Lung (tissue), 11 donors: ENCODE measurements at regions not wholly inside any gene's neighbourhood (a gene's known extent, or its start where the extent isn't known, plus 50 kb on each side); places are given as distances from the start of the nearest gene placed in this dataset.
A peak's percentile ranks its signal among the peaks of the same experiment; 100 is the strongest.

ENCODE experiments used
- ATAC-seq: fragments of 200-7000 bp; cut with Tn5 transposase; one replicate; pipeline ENCODE4 v1.9.1; 2020; ENCODE audit warnings: moderate number of reproducible peaks; ENCODE audit not compliant: insufficient read depth, low FRiP score
- DNase-seq, 3 donors: peaks; one replicate each; pipeline ENCODE4 v3.0.0-alpha.2; 2013 to 2017
- H3K27ac ChIP-seq, 2 donors: one replicate each; pipeline ENCODE4 v1.5.1; 2013; ENCODE audit warnings: mild to moderate bottlenecking in 2 of 2, moderate library complexity in 2 of 2, control low read depth in 1 of 2, inconsistent platforms in 1 of 2, low read depth in 1 of 2, low read length in 1 of 2
- H3K27me3 ChIP-seq, 3 donors: one replicate each; pipeline ENCODE4 v1.5.1; 2013; ENCODE audit warnings: low read length in 2 of 3; ENCODE audit not compliant: control insufficient read depth in 3 of 3, insufficient read depth in 3 of 3
- H3K36me3 ChIP-seq, 4 donors: one replicate each; pipeline ENCODE4 v1.5.1; 2013; ENCODE audit warnings: low read length in 4 of 4, mild to moderate bottlenecking in 1 of 4, moderate library complexity in 1 of 4; ENCODE audit not compliant: control insufficient read depth in 4 of 4, insufficient read depth in 4 of 4
- H3K4me1 ChIP-seq, 5 donors: one replicate each; pipeline ENCODE4 v1.5.1; 2013; ENCODE audit warnings: low read length in 5 of 5, mild to moderate bottlenecking in 2 of 5, moderate library complexity in 1 of 5; ENCODE audit not compliant: control insufficient read depth in 5 of 5, insufficient read depth in 5 of 5
- H3K4me3 ChIP-seq: one replicate; pipeline ENCODE4 v1.5.1; 2013; ENCODE audit warnings: mild to moderate bottlenecking, control low read depth, moderate library complexity
- H3K9ac ChIP-seq, 2 donors: one replicate each; pipeline ENCODE4 v1.5.1; 2013; ENCODE audit warnings: low read length in 2 of 2, control low read depth in 1 of 2; ENCODE audit not compliant: insufficient read depth in 1 of 2
- H3K9me3 ChIP-seq, 4 donors: one replicate each; pipeline ENCODE4 v1.5.1; 2013; ENCODE audit warnings: low read length in 3 of 4, mild to moderate bottlenecking in 1 of 4, moderate library complexity in 1 of 4; ENCODE audit not compliant: control insufficient read depth in 4 of 4, insufficient read depth in 3 of 4
- CTCF ChIP-seq: IDR thresholded peaks from 2 replicates; pipeline ENCODE4 v1.5.1; 2012; ENCODE audit warnings: mild to moderate bottlenecking; ENCODE audit errors: control extremely low read depth, extremely low read depth
- WGBS, 2 donors: extraction: QIAGEN DNeasy Blood & Tissue Kit; methylation state at CpG; one replicate each; pipeline ENCODE4 v1.1.7; 2013; 5-methylcytosine and 5-hydroxymethylcytosine counted together
- donor health status: control.
- donor health status: control.
- donor health status: Bipolar disorder and iron deficiency.
- donor health status: healthy.
- donor health status: DM: yes; HTN: yes; CAD: no.

GRCh38 chr3:167054926-167055325 lies 325.2 kb downstream of the ZBBX start:
- ATAC-seq (no peak), DNase-seq (peak; percentile 37 to 59 (median 47))
- Histone ChIP-seq H3K36me3 (no peaks in the 10 kb centered on the region), H3K27ac (no peak overlapping the region), H3K9me3 (peaks cover 0 to 2% (median 0%) of the 10 kb centered on the region in 4 donors), H3K9ac (no peak overlapping the region), H3K4me3 (no peak overlapping the region), H3K27me3 (no peaks in the 10 kb centered on the region), H3K4me1 (peaks cover 0 to 16% (median 0%) of the 10 kb centered on the region in 5 donors)
- 49 to 72% methylated on average over 2 of the region's 2 CpGs for WGBS, 2 donors
- TF ChIP-seq CTCF = no peak

GRCh38 chr3:167051421-167051820 lies 328.7 kb downstream of the ZBBX start:
- ATAC-seq (no peak), DNase-seq (no peak)
- Histone ChIP-seq H3K9me3 (no peaks in the 10 kb centered on the region), H3K27ac (no peak overlapping the region), H3K4me3 (no peak overlapping the region), H3K36me3 (no peaks in the 10 kb centered on the region), H3K9ac (no peak overlapping the region), H3K4me1 (peaks cover 0 to 16% (median 0%) of the 10 kb centered on the region in 5 donors), H3K27me3 (no peaks in the 10 kb centered on the region)
- no peak for TF ChIP-seq CTCF
- 76 to 84% methylated on average over 4 of the region's 4 CpGs for WGBS, 2 donors

- no peak overlapping the region for H3K9ac ChIP-seq
- no peaks in the 10 kb centered on the region for H3K27me3 ChIP-seq
- peaks cover 0 to 9% (median 0%) of the 10 kb centered on the region in 5 donors for H3K4me1 ChIP-seq
- H3K4me3 ChIP-seq = no peak overlapping the region
- H3K36me3 ChIP-seq = no peaks in the 10 kb centered on the region
- ATAC-seq = no peak
- WGBS, 2 donors = 51 to 61% methylated on average over 2 of the region's 2 CpGs
- no peak for TF ChIP-seq CTCF
- H3K27ac ChIP-seq = no peak overlapping the region
- H3K9me3 ChIP-seq = no peaks in the 10 kb centered on the region
- DNase-seq = no peak
These were observed 346.2 kb downstream of the ZBBX start for GRCh38 chr3:167033866-167034265.

- no peak overlapping the region for H3K9ac ChIP-seq
- peak; percentile 23 to 89 (median 81) for DNase-seq
- peaks cover 0 to 9% (median 0%) of the 10 kb centered on the region in 5 donors for H3K4me1 ChIP-seq
- H3K27ac ChIP-seq = no peak overlapping the region
- 21 to 38% methylated on average over 5 of the region's 5 CpGs for WGBS, 2 donors
- no peaks in the 10 kb centered on the region for H3K9me3 ChIP-seq
- TF ChIP-seq CTCF = peak; percentile 9
- H3K4me3 ChIP-seq = no peak overlapping the region
- no peaks in the 10 kb centered on the region for H3K36me3 ChIP-seq
- H3K27me3 ChIP-seq = no peaks in the 10 kb centered on the region
- no peak for ATAC-seq
These were observed 347.7 kb downstream of the ZBBX start for GRCh38 chr3:167032267-167032876.
